GM18511 (cell line): ENCODE measurements at regions not wholly inside any gene's neighbourhood (a gene's known extent, or its start where the extent isn't known, plus 50 kb on each side); places are given as distances from the start of the nearest gene placed in this dataset.

Experiments
- ATAC-seq: cut with Tn5 transposase; IDR thresholded peaks from one replicate; pipeline ENCODE4 v1.9.1; 2021; ENCODE audit warnings: mild to moderate bottlenecking, moderate library complexity; ENCODE audit not compliant: unreplicated experiment

DNA sequence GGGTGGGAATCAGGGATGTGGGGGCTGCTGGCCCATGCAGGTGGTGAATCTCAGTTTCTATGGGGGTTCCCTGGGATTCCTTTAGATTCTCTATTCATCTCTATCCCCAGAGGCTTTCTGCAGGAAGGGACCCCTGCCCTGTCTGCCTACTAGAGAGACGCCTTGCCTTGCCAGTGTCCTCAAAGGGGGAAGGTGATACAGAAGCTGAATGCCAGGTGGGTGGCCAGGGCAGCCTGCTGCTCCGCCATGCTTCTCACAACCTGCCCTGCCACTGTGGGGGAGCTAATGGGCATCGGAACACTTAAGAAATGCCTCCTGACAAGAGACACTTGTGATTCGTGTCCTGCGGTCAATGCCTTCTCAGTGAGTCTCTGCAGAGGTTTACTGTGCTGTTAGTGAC, 368.4 kb downstream of the EN1 start:
- no peak for ATAC-seq

DNA sequence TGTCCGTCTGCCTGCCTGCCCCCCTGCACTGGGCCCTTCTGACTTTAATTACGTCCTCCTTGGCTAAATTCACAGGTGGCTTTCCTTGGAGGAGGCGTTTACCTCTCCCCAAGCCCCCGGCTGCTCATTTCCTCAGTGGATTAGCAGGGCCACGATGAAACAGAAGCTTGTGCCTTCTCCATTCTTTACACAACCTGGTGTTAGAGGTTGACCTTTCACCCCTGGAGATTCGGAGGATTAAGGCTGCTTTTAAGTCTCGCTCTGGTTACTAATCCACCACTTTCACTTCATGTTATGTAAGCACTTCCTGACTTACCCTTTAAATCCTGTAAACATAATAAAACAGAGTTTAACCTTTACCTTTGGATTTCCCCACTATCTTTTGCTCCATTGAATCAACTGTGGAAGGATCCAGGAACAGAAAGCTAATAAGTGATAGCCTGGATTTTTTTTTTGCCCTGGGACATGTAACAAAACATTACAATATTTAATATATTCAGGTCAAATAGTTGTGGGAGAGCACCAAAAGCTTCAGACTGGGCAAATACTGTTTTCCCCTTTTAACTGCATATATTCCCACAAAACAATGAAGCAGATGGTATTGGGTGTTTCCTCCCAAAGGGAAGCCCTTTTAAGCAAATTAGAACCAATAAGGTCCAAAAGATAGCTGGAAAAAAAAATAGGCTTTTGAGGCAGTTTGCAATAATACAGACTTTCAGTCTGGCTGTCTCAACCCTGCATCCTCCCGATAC, 370.2 kb downstream of the EN1 start:
- no peak for ATAC-seq

DNA sequence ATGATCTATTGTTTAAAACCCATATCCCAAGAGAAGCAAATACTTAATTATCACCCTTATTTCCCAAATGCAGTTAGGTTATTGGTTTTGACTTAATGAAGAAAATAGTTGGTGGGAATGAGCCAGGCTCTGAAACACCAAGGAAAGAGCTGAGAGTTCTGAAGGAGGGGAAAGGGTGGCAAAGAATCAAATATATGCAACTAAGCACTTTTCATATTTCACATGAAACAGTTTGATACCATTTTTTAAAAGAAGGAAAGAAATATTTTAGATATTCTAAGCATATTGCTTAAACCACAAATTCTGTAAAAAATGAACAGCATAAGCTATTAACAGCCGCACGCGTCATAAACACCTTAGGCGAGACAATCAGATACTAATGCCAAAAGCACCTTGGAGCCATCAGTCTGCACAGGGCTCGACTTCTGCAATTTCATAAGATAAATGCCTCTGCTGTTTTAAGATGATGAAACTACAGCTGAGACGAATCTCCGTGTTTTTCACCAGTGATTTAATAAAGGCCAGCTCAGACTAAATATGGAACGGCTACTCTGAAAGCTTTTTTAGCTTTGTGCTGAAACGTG, 371.7 kb downstream of the EN1 start:
- ATAC-seq: no peak

- no peak for ATAC-seq
Measured at GRCh38 chr2:118474541-118474920, 372.9 kb downstream of the EN1 start.

DNA sequence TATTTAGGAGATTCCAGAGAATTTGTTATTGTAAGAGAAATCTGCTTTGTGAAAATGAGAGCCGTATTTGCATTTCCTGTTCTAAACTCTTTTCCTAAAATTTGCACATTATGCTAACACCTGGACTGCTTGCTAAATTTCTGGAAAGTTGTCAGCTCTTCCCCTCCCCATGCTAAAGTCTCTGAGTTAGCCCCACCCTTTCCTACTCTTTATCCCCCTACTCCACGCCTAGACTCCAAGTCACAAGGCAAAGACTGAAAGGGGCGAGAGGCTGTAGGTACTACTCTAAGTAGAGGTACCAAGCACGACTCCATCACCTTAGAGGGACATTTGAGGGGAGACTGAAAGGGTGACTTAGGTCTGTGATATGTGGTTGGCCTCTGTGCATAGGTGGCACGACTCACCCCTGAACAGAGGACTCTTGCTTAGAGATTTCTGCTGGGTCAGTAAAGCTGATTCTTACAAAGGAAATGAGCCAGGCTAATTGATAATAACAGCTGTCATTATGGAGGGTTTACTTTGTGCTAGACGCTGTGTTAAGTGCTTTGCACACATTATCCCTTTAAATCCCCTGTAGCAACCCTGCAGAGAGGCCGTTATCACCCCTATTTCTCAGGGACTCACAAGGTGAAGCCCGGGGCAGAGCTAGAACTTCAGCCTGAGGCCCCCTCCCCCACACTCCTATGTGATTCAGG, 373.5 kb downstream of the EN1 start:
- ATAC-seq: no peak

DNA sequence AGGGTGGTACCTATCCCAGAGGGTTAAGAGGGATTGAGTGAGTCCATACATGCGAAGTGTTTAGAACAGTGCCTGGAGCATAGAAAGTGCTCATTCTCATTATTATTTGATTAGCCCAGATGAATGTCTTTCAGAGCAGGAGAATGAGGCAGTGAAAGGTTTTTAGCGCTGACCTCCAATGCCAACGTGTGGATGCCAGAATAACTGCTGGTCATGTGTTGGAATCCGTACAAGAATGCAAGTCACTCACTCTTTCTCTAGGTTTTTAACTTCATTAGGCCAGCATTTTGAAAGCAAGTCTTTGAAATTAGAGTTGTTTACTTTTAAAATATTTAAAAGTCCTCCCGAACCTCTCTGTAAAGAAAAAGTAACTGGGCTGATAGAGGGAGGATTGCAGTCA, 374.2 kb downstream of the EN1 start:
- no peak for ATAC-seq

GRCh38 chr2:118470297-118470696, 377.2 kb downstream of the EN1 start:
- no peak for ATAC-seq

DNA sequence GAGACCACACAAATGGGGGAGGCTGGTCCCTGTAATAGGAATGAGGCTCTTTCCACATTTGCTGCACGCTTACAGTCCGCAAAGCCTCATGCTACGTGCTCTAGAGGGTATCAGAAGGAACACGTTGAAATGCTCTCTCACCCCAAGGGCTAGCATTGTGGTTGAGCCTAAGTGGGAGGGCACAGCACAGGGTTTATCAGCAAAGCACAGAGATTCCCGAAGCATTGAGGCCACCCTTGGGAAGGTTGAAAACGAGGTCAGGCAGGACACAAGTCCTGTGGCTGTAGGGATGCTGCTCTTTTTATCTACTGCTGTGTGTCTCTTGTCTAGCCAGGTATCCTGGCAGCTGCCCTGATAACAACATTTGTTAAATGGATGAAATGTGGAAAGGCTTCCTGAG, 378.3 kb downstream of the EN1 start:
- ATAC-seq: no peak

GRCh38 chr2:118464546-118465265, 376.4 kb downstream of the INSIG2 start:
- no peak for ATAC-seq

DNA sequence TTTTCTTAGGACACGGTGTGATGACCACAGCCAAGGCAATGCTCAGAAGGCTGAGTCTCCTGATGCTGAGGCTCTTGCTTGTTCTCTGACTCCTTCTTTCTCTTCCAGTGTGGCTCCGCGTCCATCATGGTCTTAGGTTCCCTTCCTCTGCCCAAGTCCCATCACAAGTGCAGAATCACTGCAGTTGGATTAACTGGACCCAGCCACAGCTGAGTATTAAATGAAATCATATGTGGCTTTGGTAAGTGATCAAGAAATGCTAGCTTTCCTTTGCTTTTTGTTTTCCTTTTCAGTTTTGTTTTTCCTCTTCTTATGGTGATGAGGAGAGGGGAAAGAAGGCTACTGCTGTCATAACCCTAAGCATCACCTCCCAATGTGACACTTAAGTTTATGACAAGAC, 375.8 kb downstream of the INSIG2 start:
- no peak for ATAC-seq

GRCh38 chr2:118460425-118460824, 372.2 kb downstream of the INSIG2 start:
- ATAC-seq: no peak

GRCh38 chr2:118459426-118459825, 371.2 kb downstream of the INSIG2 start:
- ATAC-seq: no peak

GRCh38 chr2:118457951-118458350, 369.7 kb downstream of the INSIG2 start:
- ATAC-seq: no peak

DNA sequence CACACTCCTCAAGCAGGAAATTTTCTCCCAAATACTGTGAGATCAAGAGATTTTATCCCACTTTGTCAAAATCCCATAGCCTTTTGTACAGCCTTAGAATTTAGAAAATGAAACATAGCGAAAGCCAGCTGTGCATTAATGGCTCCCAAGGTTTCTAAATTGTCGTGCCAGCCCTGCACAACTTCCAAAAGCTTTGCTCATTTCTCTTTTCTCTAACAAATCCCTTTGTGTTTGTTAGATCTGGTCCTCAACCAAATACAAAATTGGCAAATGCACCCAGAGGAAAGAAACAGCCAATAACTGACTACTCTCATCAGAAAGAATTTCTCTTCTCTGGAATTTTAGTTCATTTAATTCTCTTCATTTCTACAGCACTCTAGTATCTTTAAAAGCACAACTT, 361.1 kb downstream of the INSIG2 start:
- ATAC-seq: no peak

GRCh38 chr2:118443596-118443995, 355.3 kb downstream of the INSIG2 start:
- no peak for ATAC-seq

DNA sequence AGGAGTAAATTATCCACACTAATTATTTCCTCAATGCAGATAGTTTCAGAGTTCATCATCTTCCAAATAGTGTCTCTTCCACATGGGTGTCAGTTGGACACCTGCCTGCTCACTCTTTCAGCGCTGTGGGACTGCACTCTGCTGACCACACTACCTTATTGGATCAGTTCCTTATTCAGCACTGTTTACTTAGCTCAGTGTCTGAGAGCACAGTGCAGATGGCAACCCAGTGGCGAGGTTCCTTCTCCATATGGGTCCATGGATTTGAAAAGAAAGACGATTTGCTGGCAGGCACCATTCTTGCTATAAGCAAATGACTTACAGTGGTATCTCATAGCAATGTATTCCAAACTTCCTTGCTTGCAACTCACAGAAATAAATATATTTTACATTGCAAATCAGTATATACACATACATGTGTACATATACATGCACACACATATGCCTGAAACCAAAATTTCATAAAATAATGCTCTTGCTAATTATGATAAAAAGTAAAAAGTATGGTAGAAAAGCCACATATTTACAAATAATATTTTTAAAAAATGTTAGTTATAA, 354.8 kb downstream of the INSIG2 start:
- no peak for ATAC-seq

DNA sequence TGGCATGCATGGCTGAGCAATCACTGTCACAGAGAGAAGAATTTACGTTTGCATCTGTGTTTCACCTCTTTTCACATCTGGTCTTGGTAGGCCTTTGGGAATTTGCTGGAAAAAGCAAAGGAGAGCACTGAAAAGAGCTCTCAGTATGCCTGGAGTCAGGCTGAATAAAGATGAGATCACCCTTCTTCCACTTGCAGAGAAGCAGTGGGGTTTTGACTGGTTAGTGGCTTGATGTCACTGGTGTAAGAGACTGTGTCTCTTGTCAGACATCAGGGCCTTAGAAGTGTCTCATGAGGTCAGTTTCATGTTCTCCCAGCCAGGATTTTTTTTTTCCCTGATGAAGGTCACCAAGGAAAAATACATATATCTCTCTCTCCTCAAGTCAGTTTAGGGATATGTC, 353.8 kb downstream of the INSIG2 start:
- no peak for ATAC-seq

GRCh38 chr2:118440404-118441098, 352.3 kb downstream of the INSIG2 start:
- no peak for ATAC-seq

- ATAC-seq: no peak
Measured at GRCh38 chr2:118437501-118437900, 349.2 kb downstream of the INSIG2 start.

DNA sequence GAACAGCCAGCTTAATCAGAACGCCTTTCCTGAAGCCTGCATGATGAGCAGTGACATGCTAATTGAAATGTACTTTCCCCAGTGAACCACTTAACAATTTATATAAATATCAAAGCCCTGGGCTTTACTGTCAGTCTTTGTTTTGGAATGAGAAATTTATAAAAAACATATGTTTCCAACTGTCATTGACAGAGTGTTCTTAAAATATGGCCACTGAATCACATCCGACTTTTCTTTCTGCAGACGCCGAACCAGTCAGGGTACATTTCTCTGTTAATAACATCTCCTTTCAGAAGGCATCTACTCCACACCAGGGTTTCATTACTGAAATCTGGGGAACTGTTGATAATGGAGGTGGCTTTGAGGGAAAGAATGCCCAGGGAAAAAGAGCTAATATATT, 343.7 kb downstream of the INSIG2 start:
- no peak for ATAC-seq

DNA sequence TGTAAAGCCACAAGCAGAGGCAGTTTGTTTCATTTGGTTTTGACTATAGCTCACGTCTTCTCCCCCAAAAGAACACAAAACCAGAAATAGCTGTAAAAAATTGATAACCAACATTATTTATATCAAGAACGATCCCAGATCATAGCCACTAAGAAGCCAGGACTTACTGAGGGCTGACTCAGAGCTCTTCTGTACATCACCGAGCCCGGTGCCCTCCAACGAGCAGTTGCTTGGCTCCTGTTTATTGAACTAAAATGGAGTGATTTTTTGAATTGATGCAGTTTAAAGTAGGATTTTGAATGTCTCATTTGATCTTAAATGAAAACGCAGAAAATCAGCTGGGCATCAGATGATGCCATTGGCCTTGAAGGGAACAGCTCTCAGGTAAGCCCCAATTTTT, 343.3 kb downstream of the INSIG2 start:
- ATAC-seq: no peak
